Thyroid gland (tissue), 4 donors: ENCODE measurements at regions not wholly inside any gene's neighbourhood (a gene's known extent, or its start where the extent isn't known, plus 50 kb on each side); places are given as distances from the start of the nearest gene placed in this dataset.

Experiments
- DNase-seq, 2 donors: peaks; one replicate each; pipeline ENCODE4 v3.0.0-alpha.2; 2019
- H3K27ac ChIP-seq, 3 donors: fragments of 200-600 bp; sonication (generic); 1 replicate in 2 of 3; 2 replicates in 1 of 3; pipeline ENCODE4 v1.5.1; 2016 to 2019; ENCODE audit warnings: mild to moderate bottlenecking in 1 of 3, moderate library complexity in 1 of 3
- H3K27me3 ChIP-seq: fragments of 200-600 bp; sonication (generic); one replicate; pipeline ENCODE4 v1.5.1; 2019
- H3K36me3 ChIP-seq, 2 donors: fragments of 200-600 bp; sonication (generic); one replicate each; pipeline ENCODE4 v1.5.1; 2016 to 2019
- H3K4me1 ChIP-seq, 2 donors: fragments of 200-600 bp; sonication (generic); one replicate each; pipeline ENCODE4 v1.5.1; 2017 to 2019
- H3K4me3 ChIP-seq, 3 donors: fragments of 200-600 bp; sonication (generic); replicated peaks in 1 of 3; 1 replicate in 2 of 3; 2 replicates in 1 of 3; pipeline ENCODE4 v1.5.1; 2016; ENCODE audit warnings: mild to moderate bottlenecking in 1 of 3
- H3K9me3 ChIP-seq: fragments of 200-600 bp; sonication (generic); one replicate; pipeline ENCODE4 v1.5.1; 2017
- CTCF ChIP-seq, 6 experiments: fragments of 200-600 bp in 3 of 6; fragments of 450-650 bp in 3 of 6; sonication (generic) in 3 of 6; IDR thresholded peaks; one replicate each; pipeline ENCODE4 v1.5.1; 2016 to 2019; ENCODE audit warnings: antibody characterized with exemption in 6 of 6, mild to moderate bottlenecking in 2 of 6, inconsistent platforms in 1 of 6, moderate library complexity in 1 of 6
- POLR2A ChIP-seq, 2 donors: fragments of 450-650 bp; IDR thresholded peaks; one replicate each; pipeline ENCODE4 v1.6.1; 2017; ENCODE audit warnings: antibody characterized with exemption in 2 of 2, mild to moderate bottlenecking in 2 of 2, moderate library complexity in 1 of 2
- WGBS, 2 donors: methylation state at CpG; one replicate each; pipeline ENCODE4 v1.1.5; 2017; 5-methylcytosine and 5-hydroxymethylcytosine counted together
- intact Hi-C: fragments of 100-400 bp; cut with DNase I; formaldehyde crosslinking; loops from one replicate; pipeline ENCODE4 v1.15.1; 2023

- DNase-seq: no peak
- TF ChIP-seq POLR2A (IDR thresholded peaks at IDR 0.05): no peak
- TF ChIP-seq CTCF (IDR thresholded peaks at IDR 0.05): no peak
- no peaks in the 10 kb centered on the region for H3K27me3 ChIP-seq
- H3K4me1 ChIP-seq: no peaks in the 10 kb centered on the region
- no peak overlapping the region for H3K27ac ChIP-seq
- H3K4me3 ChIP-seq: no peak overlapping the region
- no peaks in the 10 kb centered on the region for H3K9me3 ChIP-seq
- intact Hi-C loops: no loop called here
- H3K36me3 ChIP-seq: no peaks in the 10 kb centered on the region
- WGBS, 2 donors: 66 to 78% methylated on average over 1 of the region's 1 CpG
Observed at GRCh38 chr11:41935241-41935640, 475.8 kb upstream of the LRRC4C start.

GRCh38 chr11:41935795-41936194, 476.3 kb upstream of the LRRC4C start:
- Histone ChIP-seq H3K36me3 (no peaks in the 10 kb centered on the region), H3K27ac (no peak overlapping the region), H3K27me3 (no peaks in the 10 kb centered on the region), H3K4me3 (no peak overlapping the region), H3K4me1 (no peaks in the 10 kb centered on the region), H3K9me3 (no peaks in the 10 kb centered on the region)
- intact Hi-C loops: no loop called here
- no peak for DNase-seq
- WGBS, 2 donors: 77 to 85% methylated on average over 1 of the region's 1 CpG
- TF ChIP-seq POLR2A (IDR thresholded peaks at IDR 0.05): no peak
- TF ChIP-seq CTCF (IDR thresholded peaks at IDR 0.05): no peak

- no peaks in the 10 kb centered on the region for H3K36me3 ChIP-seq
- no peaks in the 10 kb centered on the region for H3K4me1 ChIP-seq
- no peaks in the 10 kb centered on the region for H3K9me3 ChIP-seq
- DNase-seq: no peak
- TF ChIP-seq CTCF (IDR thresholded peaks at IDR 0.05) (no peak), POLR2A (IDR thresholded peaks at IDR 0.05) (no peak)
- no peak overlapping the region for H3K27ac ChIP-seq
- intact Hi-C loops: no loop called here
- no peaks in the 10 kb centered on the region for H3K27me3 ChIP-seq
- WGBS, 2 donors: 52 to 60% methylated on average over 3 of the region's 3 CpGs
- H3K4me3 ChIP-seq: no peak overlapping the region
Observed at GRCh38 chr11:41943656-41944055, 484.2 kb upstream of the LRRC4C start.

GRCh38 chr11:41947392-41947791, 487.9 kb upstream of the LRRC4C start:
- 62 to 85% methylated on average over 12 of the region's 12 CpGs for WGBS, 2 donors
- no peak overlapping the region for H3K4me3 ChIP-seq

More at GRCh38 chr11:41947392-41947791, 487.9 kb upstream of the LRRC4C start:
- Histone ChIP-seq H3K27me3 (no peaks in the 10 kb centered on the region), H3K4me1 (no peaks in the 10 kb centered on the region), H3K9me3 (no peaks in the 10 kb centered on the region), H3K36me3 (no peaks in the 10 kb centered on the region), H3K27ac (no peak overlapping the region)
- DNase-seq: no peak
- no peak for TF ChIP-seq CTCF (IDR thresholded peaks at IDR 0.05)
- TF ChIP-seq POLR2A (IDR thresholded peaks at IDR 0.05): no peak
- intact Hi-C loops: no loop called here
